HG02981 (cell line): ENCODE measurements at regions not wholly inside any gene's neighbourhood (a gene's known extent, or its start where the extent isn't known, plus 50 kb on each side); places are given as distances from the start of the nearest gene placed in this dataset.
A peak's percentile ranks its signal among the peaks of the same experiment; 100 is the strongest.
"Not testable (repeated sequence)": the region's sequence is repeated elsewhere in the genome, so short reads cannot be mapped to it uniquely, and the experiment has no call there.

ENCODE experiments used
- ATAC-seq: cut with Tn5 transposase; IDR thresholded peaks from one replicate; pipeline ENCODE4 v1.9.1; 2021; ENCODE audit warnings: mild to moderate bottlenecking, moderate library complexity; ENCODE audit not compliant: unreplicated experiment

- ATAC-seq = no peak
These were observed 163.0 kb upstream of the SSTR1 start for GRCh38 chr14:38044710-38045109.

- no peak for ATAC-seq
These were observed 162.2 kb upstream of the SSTR1 start for GRCh38 chr14:38045461-38045860.

- ATAC-seq = no peak
These were observed 161.5 kb upstream of the SSTR1 start for GRCh38 chr14:38046160-38046559.

GRCh38 chr14:38047195-38047902 lies 160.4 kb upstream of the SSTR1 start:
- ATAC-seq = no peak

- ATAC-seq = no peak
These were observed 154.0 kb upstream of the SSTR1 start for GRCh38 chr14:38053666-38054065.

GRCh38 chr14:38056270-38056669 lies 151.4 kb upstream of the SSTR1 start:
- ATAC-seq = no peak

- ATAC-seq = not testable (repeated sequence)
These were observed 145.5 kb upstream of the SSTR1 start for GRCh38 chr14:38062223-38062622.

- ATAC-seq = no peak
These were observed 143.9 kb upstream of the SSTR1 start for GRCh38 chr14:38063711-38064320.

- peak; percentile 76 for ATAC-seq
These were observed 142.5 kb upstream of the SSTR1 start for GRCh38 chr14:38065106-38065762.

- no peak for ATAC-seq
These were observed 137.6 kb upstream of the SSTR1 start for GRCh38 chr14:38070061-38070588.

GRCh38 chr14:38073641-38074040 lies 134.1 kb upstream of the SSTR1 start:
- ATAC-seq = no peak

GRCh38 chr14:38074081-38074480 lies 133.6 kb upstream of the SSTR1 start:
- ATAC-seq = no peak

GRCh38 chr14:38074754-38075153 lies 132.9 kb upstream of the SSTR1 start:
- ATAC-seq = no peak

GRCh38 chr14:38078393-38078792 lies 129.3 kb upstream of the SSTR1 start:
- no peak for ATAC-seq

GRCh38 chr14:38079268-38079667 lies 128.4 kb upstream of the SSTR1 start:
- ATAC-seq = peak; percentile 95

GRCh38 chr14:38079886-38080285 lies 127.8 kb upstream of the SSTR1 start:
- ATAC-seq = no peak

- no peak for ATAC-seq
These were observed 127.0 kb upstream of the SSTR1 start for GRCh38 chr14:38080696-38081095.

- ATAC-seq = no peak
These were observed 124.7 kb upstream of the SSTR1 start for GRCh38 chr14:38083039-38083438.

GRCh38 chr14:38089123-38089522 lies 118.6 kb upstream of the SSTR1 start:
- no peak for ATAC-seq

- no peak for ATAC-seq
These were observed 117.2 kb upstream of the SSTR1 start for GRCh38 chr14:38090506-38090905.

- no peak for ATAC-seq
These were observed 109.4 kb upstream of the SSTR1 start for GRCh38 chr14:38098074-38098836.
